Hepatocyte (in vitro differentiated cells): ENCODE measurements at regions not wholly inside any gene's neighbourhood (a gene's known extent, or its start where the extent isn't known, plus 50 kb on each side); places are given as distances from the start of the nearest gene placed in this dataset.

Experiments used
- DNase-seq: peaks from one replicate; pipeline ENCODE4 v3.0.0-alpha.2; 2016; ENCODE audit warnings: low spot score
- H2AFZ ChIP-seq: fragments of 200-600 bp; sonication (generic); 2 replicates; pipeline ENCODE4 v1.6.0; 2016; ENCODE audit warnings: antibody characterized with exemption, mild to moderate bottlenecking
- H3K27ac ChIP-seq: fragments of 200-600 bp; sonication (generic); 2 replicates; pipeline ENCODE4 v1.5.1; 2016; ENCODE audit warnings: mild to moderate bottlenecking
- H3K27me3 ChIP-seq: fragments of 200-600 bp; sonication (generic); 2 replicates; pipeline ENCODE4 v1.6.1; 2016
- H3K36me3 ChIP-seq: fragments of 200-600 bp; sonication (generic); replicated peaks from 2 replicates; pipeline ENCODE4 v1.5.1; 2016; ENCODE audit warnings: low read depth; ENCODE audit not compliant: insufficient read depth
- H3K4me1 ChIP-seq: fragments of 200-600 bp; sonication (generic); 2 replicates; pipeline ENCODE4 v1.5.1; 2016; ENCODE audit warnings: mild to moderate bottlenecking, moderate library complexity; ENCODE audit not compliant: insufficient read depth
- H3K4me2 ChIP-seq: fragments of 200-600 bp; sonication (generic); 2 replicates; pipeline ENCODE4 v1.6.0; 2016
- H3K4me3 ChIP-seq: fragments of 200-600 bp; sonication (generic); 2 replicates; pipeline ENCODE4 v1.5.1; 2016; ENCODE audit warnings: mild to moderate bottlenecking
- H3K79me2 ChIP-seq: fragments of 200-600 bp; sonication (generic); 2 replicates; pipeline ENCODE4 v1.6.0; 2017; ENCODE audit warnings: mild to moderate bottlenecking
- H3K9me2 ChIP-seq: fragments of 200-600 bp; sonication (generic); replicated peaks from 2 replicates; pipeline ENCODE4 v1.6.0; 2017; ENCODE audit warnings: mild to moderate bottlenecking; ENCODE audit not compliant: insufficient read depth
- H3K9me3 ChIP-seq: fragments of 200-600 bp; sonication (generic); 2 replicates; pipeline ENCODE4 v1.5.1; 2016; ENCODE audit warnings: low read depth, mild to moderate bottlenecking
- H4K20me1 ChIP-seq: fragments of 200-600 bp; sonication (generic); 2 replicates; pipeline ENCODE4 v1.6.0; 2016; ENCODE audit warnings: mild to moderate bottlenecking; ENCODE audit not compliant: insufficient read depth, poor library complexity, severe bottlenecking
- EZH2 ChIP-seq: fragments of 200-600 bp; sonication (generic); IDR thresholded peaks from 2 replicates; pipeline ENCODE4 v1.6.1; 2016; ENCODE audit warnings: antibody characterized with exemption, mild to moderate bottlenecking, borderline replicate concordance
- EZH2phosphoT487 ChIP-seq: fragments of 200-600 bp; sonication (generic); IDR thresholded peaks from one replicate; pipeline ENCODE4 v1.6.1; 2018; ENCODE audit warnings: antibody characterized with exemption, mild to moderate bottlenecking, low read depth, moderate library complexity; ENCODE audit not compliant: unreplicated experiment, severe bottlenecking
- WGBS: methylation state at CpG from one replicate; pipeline ENCODE4 v1.1.6; 2016; ENCODE audit warnings: low lambda C conversion rate; ENCODE audit errors: missing lambda C conversion rate; 5-methylcytosine and 5-hydroxymethylcytosine counted together
- TF ChIP-seq, protein P1 (sequence below): fragments of 200-600 bp; sonication (generic); IDR thresholded peaks from 2 replicates; pipeline ENCODE4 v1.5.1; 2016; ENCODE audit warnings: antibody characterized with exemption, mild to moderate bottlenecking; ENCODE audit not compliant: poor library complexity

DNA sequence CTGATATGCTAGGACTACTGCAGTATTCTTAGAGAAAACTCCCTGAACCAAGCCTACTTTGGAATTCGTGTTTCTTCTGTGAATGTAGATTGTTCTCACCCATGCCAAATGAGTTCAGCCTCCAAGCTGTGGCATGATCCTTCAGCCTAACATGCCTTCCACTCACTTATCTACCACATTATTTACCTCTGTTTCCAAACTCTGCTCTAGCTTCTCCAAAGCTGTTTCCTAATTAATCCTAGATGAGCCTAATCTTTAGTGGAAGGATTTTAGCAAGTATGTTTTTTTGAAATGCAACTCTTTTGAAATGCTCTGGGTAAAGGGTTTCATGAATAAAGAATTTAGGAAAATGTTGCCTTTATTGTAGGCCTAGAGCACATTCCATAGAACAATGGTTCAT lies 152.9 kb upstream of the MMADHC start:
- no peak for TF ChIP-seq EZH2phosphoT487
- TF ChIP-seq, protein P1, sequence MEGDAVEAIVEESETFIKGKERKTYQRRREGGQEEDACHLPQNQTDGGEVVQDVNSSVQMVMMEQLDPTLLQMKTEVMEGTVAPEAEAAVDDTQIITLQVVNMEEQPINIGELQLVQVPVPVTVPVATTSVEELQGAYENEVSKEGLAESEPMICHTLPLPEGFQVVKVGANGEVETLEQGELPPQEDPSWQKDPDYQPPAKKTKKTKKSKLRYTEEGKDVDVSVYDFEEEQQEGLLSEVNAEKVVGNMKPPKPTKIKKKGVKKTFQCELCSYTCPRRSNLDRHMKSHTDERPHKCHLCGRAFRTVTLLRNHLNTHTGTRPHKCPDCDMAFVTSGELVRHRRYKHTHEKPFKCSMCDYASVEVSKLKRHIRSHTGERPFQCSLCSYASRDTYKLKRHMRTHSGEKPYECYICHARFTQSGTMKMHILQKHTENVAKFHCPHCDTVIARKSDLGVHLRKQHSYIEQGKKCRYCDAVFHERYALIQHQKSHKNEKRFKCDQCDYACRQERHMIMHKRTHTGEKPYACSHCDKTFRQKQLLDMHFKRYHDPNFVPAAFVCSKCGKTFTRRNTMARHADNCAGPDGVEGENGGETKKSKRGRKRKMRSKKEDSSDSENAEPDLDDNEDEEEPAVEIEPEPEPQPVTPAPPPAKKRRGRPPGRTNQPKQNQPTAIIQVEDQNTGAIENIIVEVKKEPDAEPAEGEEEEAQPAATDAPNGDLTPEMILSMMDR = no peak
- TF ChIP-seq EZH2 = no peak
- Histone ChIP-seq H3K4me3 (no peak overlapping the region), H3K4me1 (peaks cover 7% of the 10 kb centered on the region), H3K36me3 (no peaks in the 10 kb centered on the region), H4K20me1 (no peaks in the 10 kb centered on the region), H3K9me3 (no peaks in the 10 kb centered on the region), H2AFZ (no peak overlapping the region), H3K4me2 (no peak overlapping the region), H3K9me2 (no peaks in the 10 kb centered on the region), H3K79me2 (no peaks in the 10 kb centered on the region), H3K27me3 (no peaks in the 10 kb centered on the region), H3K27ac (no peak overlapping the region)
- DNase-seq = no peak
- 94% methylated on average over 1 of the region's 1 CpG for WGBS

GRCh38 chr2:149739883-149740265 lies 152.3 kb upstream of the MMADHC start:
- no peak overlapping the region for H3K4me2 ChIP-seq
- no peak overlapping the region for H3K4me3 ChIP-seq
- no peaks in the 10 kb centered on the region for H4K20me1 ChIP-seq
- no peaks in the 10 kb centered on the region for H3K36me3 ChIP-seq
- TF ChIP-seq, protein P1 = no peak
- TF ChIP-seq EZH2 (no peak), EZH2phosphoT487 (no peak)
- H3K9me3 ChIP-seq = no peaks in the 10 kb centered on the region
- DNase-seq = no peak
- H3K27ac ChIP-seq = no peak overlapping the region
- no peaks in the 10 kb centered on the region for H3K79me2 ChIP-seq
- no peaks in the 10 kb centered on the region for H3K9me2 ChIP-seq
- no peak overlapping the region for H2AFZ ChIP-seq
- peaks cover under 1% of the 10 kb centered on the region for H3K4me1 ChIP-seq
- no peaks in the 10 kb centered on the region for H3K27me3 ChIP-seq
- WGBS = 98% methylated on average over 4 of the region's 4 CpGs

- H3K27ac ChIP-seq = no peak overlapping the region
- H3K27me3 ChIP-seq = no peaks in the 10 kb centered on the region
- no peaks in the 10 kb centered on the region for H3K9me3 ChIP-seq
- H3K36me3 ChIP-seq = no peaks in the 10 kb centered on the region
- DNase-seq = no peak
- H3K4me2 ChIP-seq = no peak overlapping the region
- no peak overlapping the region for H3K4me3 ChIP-seq
- H3K9me2 ChIP-seq = no peaks in the 10 kb centered on the region
- no peaks in the 10 kb centered on the region for H4K20me1 ChIP-seq
- peaks cover 5% of the 10 kb centered on the region for H3K4me1 ChIP-seq
- H3K79me2 ChIP-seq = no peaks in the 10 kb centered on the region
- TF ChIP-seq EZH2phosphoT487 = no peak
- TF ChIP-seq, protein P1 = no peak
- no peak for TF ChIP-seq EZH2
- 92% methylated on average over 6 of the region's 6 CpGs for WGBS
- H2AFZ ChIP-seq = no peak overlapping the region
These were observed 151.8 kb upstream of the MMADHC start for GRCh38 chr2:149739171-149739882.
